Fibroblast of lung (primary cell): ENCODE measurements at regions not wholly inside any gene's neighbourhood (a gene's known extent, or its start where the extent isn't known, plus 50 kb on each side); places are given as distances from the start of the nearest gene placed in this dataset.

Experiments
- DNase-seq, 2 donors: peaks; one replicate each; pipeline versions ENCODE4 v3.0.0 to v3.0.0-alpha.2; 2010; ENCODE audit warnings: low read depth in 2 of 2
- H2AFZ ChIP-seq: 2 replicates; pipeline ENCODE4 v1.5.1; 2012; ENCODE audit warnings: low read length, control low read depth, inconsistent platforms
- H3K27ac ChIP-seq: 2 replicates; pipeline ENCODE4 v1.5.1; 2011; ENCODE audit warnings: low read length, control low read depth; ENCODE audit not compliant: insufficient read depth
- H3K27me3 ChIP-seq: 2 replicates; pipeline ENCODE4 v1.5.1; 2011; ENCODE audit warnings: mild to moderate bottlenecking, low read length; ENCODE audit not compliant: control insufficient read depth, insufficient read depth
- H3K36me3 ChIP-seq: 2 replicates; pipeline ENCODE4 v1.5.1; 2011; ENCODE audit warnings: low read length; ENCODE audit not compliant: control insufficient read depth, insufficient read depth
- H3K4me1 ChIP-seq: 2 replicates; pipeline ENCODE4 v1.5.1; 2011; ENCODE audit warnings: low read length; ENCODE audit not compliant: control insufficient read depth, insufficient read depth; ENCODE audit errors: extremely low read depth
- H3K4me2 ChIP-seq: 2 replicates; pipeline ENCODE4 v1.5.1; 2011; ENCODE audit warnings: low read length, control low read depth; ENCODE audit not compliant: insufficient read depth; ENCODE audit errors: extremely low read depth
- H3K4me3 ChIP-seq, 4 experiments: fragments of 200-600 bp in 1 of 4; sonication (generic) in 1 of 4; replicated peaks in 1 of 4; 2 replicates each; pipeline ENCODE4 v1.5.1; 2011 to 2016; ENCODE audit warnings: low read length in 4 of 4, low read depth in 3 of 4, mild to moderate bottlenecking in 3 of 4, control low read depth in 2 of 4, inconsistent platforms in 1 of 4, mixed read lengths in 1 of 4; ENCODE audit not compliant: insufficient read depth in 1 of 4; ENCODE audit errors: control extremely low read depth in 1 of 4
- H3K79me2 ChIP-seq: 2 replicates; pipeline ENCODE4 v1.5.1; 2012; ENCODE audit warnings: mild to moderate bottlenecking, low read length, inconsistent platforms; ENCODE audit not compliant: control insufficient read depth, insufficient read depth
- H3K9ac ChIP-seq: 2 replicates; pipeline ENCODE4 v1.5.1; 2011; ENCODE audit warnings: mild to moderate bottlenecking, low read length, control low read depth; ENCODE audit not compliant: insufficient read depth
- H3K9me3 ChIP-seq: 2 replicates; pipeline ENCODE4 v1.5.1; 2012; ENCODE audit warnings: low read depth, low read length; ENCODE audit not compliant: control insufficient read depth, insufficient read depth
- H4K20me1 ChIP-seq: 2 replicates; pipeline ENCODE4 v1.5.1; 2011; ENCODE audit warnings: low read length; ENCODE audit not compliant: control insufficient read depth, insufficient read depth; ENCODE audit errors: extremely low read depth
- EZH2 ChIP-seq: IDR thresholded peaks from 2 replicates; pipeline ENCODE4 v1.5.1; 2012; ENCODE audit warnings: low read length, control low read depth, mild to moderate bottlenecking; ENCODE audit errors: missing control alignments
- TF ChIP-seq, protein P1 (sequence below), 2 donors: IDR thresholded peaks in 1 of 2; conservative IDR thresholded peaks in 1 of 2; 1 replicate in 1 of 2; 2 replicates in 1 of 2; pipeline ENCODE4 v1.5.1; 2011 to 2012; ENCODE audit warnings: low read length in 2 of 2, control low read depth in 1 of 2, inconsistent platforms in 1 of 2, low read depth in 1 of 2, mild to moderate bottlenecking in 1 of 2

DNA sequence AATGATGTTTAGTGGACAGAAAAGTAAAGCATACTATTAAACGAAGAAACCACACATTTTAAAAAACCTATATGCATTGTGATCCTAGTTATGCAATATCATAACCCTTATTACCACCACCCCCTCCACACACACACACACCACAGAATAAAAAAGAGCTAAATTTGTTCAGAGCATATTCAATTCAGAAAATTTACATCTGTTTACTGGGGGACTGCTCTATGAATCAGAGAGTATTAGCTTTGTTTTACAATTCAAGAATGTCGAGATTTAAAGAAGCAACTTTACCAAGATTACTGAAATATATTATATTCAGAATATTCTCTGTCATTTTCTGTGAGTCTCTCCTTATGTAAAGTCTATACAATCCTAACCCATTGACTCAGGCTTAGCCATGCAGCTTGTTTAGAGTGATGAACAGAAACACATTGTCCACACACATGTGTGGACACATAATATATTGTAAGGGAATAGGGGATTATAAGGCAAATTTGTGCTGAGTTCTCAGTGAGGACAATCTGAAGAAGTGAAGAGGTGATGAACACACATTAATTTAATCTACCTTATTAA is 369.6 kb upstream of the MARCKS start:
- no peak overlapping the region for H3K9ac ChIP-seq
- H3K9me3 ChIP-seq = no peaks in the 10 kb centered on the region
- no peak for DNase-seq
- no peak overlapping the region for H3K4me2 ChIP-seq
- TF ChIP-seq, protein P1, sequence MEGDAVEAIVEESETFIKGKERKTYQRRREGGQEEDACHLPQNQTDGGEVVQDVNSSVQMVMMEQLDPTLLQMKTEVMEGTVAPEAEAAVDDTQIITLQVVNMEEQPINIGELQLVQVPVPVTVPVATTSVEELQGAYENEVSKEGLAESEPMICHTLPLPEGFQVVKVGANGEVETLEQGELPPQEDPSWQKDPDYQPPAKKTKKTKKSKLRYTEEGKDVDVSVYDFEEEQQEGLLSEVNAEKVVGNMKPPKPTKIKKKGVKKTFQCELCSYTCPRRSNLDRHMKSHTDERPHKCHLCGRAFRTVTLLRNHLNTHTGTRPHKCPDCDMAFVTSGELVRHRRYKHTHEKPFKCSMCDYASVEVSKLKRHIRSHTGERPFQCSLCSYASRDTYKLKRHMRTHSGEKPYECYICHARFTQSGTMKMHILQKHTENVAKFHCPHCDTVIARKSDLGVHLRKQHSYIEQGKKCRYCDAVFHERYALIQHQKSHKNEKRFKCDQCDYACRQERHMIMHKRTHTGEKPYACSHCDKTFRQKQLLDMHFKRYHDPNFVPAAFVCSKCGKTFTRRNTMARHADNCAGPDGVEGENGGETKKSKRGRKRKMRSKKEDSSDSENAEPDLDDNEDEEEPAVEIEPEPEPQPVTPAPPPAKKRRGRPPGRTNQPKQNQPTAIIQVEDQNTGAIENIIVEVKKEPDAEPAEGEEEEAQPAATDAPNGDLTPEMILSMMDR (conservative IDR thresholded peaks at IDR 0.05 in 1 of 2, IDR thresholded peaks at IDR 0.05 in 1 of 2; ENCODE audit: low read depth in 1 of 2, low read length in 2 of 2) = no peak
- no peak for TF ChIP-seq EZH2
- H2AFZ ChIP-seq = no peak overlapping the region
- H3K36me3 ChIP-seq = no peaks in the 10 kb centered on the region
- H3K4me3 ChIP-seq = no peak overlapping the region
- H4K20me1 ChIP-seq = no peaks in the 10 kb centered on the region
- no peaks in the 10 kb centered on the region for H3K27me3 ChIP-seq
- H3K4me1 ChIP-seq = no peaks in the 10 kb centered on the region
- no peak overlapping the region for H3K27ac ChIP-seq
- H3K79me2 ChIP-seq = no peaks in the 10 kb centered on the region

DNA sequence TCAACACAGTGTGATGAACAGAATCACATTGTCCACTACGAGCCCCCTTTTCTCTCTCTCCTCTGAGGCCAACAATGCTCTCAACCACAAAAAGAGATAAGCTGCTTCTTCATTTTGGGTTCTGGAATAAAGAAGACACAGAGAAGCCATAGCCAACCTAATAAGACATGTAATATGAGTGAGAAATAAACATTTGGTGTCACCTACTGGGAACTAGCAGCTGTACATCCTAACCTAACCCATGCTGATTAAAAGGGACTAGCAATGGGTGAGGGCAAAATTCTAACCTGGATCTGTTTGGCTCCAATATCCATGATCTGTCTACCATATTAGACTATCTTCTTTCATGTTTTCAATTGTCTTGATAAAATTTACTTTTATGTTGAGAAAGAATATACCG is 369.1 kb upstream of the MARCKS start:
- Histone ChIP-seq H2AFZ (no peak overlapping the region), H3K36me3 (no peaks in the 10 kb centered on the region), H3K4me3 (no peak overlapping the region), H3K4me2 (no peak overlapping the region), H4K20me1 (no peaks in the 10 kb centered on the region), H3K9me3 (no peaks in the 10 kb centered on the region), H3K79me2 (no peaks in the 10 kb centered on the region), H3K27ac (no peak overlapping the region), H3K9ac (no peak overlapping the region), H3K27me3 (no peaks in the 10 kb centered on the region), H3K4me1 (no peaks in the 10 kb centered on the region)
- TF ChIP-seq EZH2 = no peak
- TF ChIP-seq, protein P1 (conservative IDR thresholded peaks at IDR 0.05 in 1 of 2, IDR thresholded peaks at IDR 0.05 in 1 of 2; ENCODE audit: low read depth in 1 of 2, low read length in 2 of 2) = no peak
- no peak for DNase-seq

DNA sequence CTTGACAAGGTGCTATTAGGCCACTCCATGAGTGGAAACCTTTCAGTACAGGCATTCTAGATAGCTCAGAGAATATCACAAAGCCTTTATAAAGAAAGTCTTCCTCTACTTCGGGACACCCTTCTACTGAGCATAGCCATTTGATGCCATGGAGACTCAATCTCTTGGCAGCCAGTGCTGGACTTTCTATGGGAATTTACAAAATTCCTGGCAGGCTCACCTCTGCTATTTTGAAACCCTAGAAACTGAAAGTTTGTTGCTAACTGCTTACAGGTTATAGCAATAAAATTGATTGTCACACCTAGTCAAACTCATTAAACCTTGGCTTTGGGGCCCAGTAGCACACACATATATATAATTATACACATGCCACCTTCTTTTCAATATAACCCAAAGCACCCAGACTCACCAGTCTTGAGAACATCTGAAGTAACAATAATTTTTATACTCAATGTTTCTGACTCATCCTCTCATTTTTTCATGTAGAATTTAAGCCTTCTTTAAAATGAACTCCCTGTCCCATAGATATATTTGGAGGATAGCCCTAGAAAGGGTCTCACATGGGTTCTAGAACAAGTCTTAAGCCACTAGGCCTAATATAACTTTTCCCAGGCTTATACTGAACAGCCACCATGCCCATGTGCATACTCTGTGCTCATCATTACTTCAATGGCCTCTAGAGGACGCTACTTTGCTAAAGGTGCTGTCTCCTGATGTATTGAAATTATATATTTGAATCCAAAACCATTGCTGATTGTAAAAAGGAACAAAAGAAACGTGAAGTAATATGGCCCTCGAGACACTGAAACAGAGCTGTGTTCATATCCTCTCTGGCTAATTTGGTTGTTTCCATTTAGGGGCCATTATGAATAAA is 368.1 kb upstream of the MARCKS start:
- H2AFZ ChIP-seq = no peak overlapping the region
- H4K20me1 ChIP-seq = no peaks in the 10 kb centered on the region
- H3K4me2 ChIP-seq = no peak overlapping the region
- no peaks in the 10 kb centered on the region for H3K9me3 ChIP-seq
- no peak overlapping the region for H3K9ac ChIP-seq
- no peaks in the 10 kb centered on the region for H3K4me1 ChIP-seq
- H3K79me2 ChIP-seq = no peaks in the 10 kb centered on the region
- no peaks in the 10 kb centered on the region for H3K36me3 ChIP-seq
- no peak overlapping the region for H3K4me3 ChIP-seq
- H3K27me3 ChIP-seq = no peaks in the 10 kb centered on the region
- no peak for DNase-seq
- no peak for TF ChIP-seq EZH2
- TF ChIP-seq, protein P1 (conservative IDR thresholded peaks at IDR 0.05 in 1 of 2, IDR thresholded peaks at IDR 0.05 in 1 of 2; ENCODE audit: low read depth in 1 of 2, low read length in 2 of 2) = no peak
- no peak overlapping the region for H3K27ac ChIP-seq
